ENCODE measurements at regions not wholly inside any gene's neighbourhood (a gene's known extent, or its start where the extent isn't known, plus 50 kb on each side); places are given as distances from the start of the nearest gene placed in this dataset.

DNA sequence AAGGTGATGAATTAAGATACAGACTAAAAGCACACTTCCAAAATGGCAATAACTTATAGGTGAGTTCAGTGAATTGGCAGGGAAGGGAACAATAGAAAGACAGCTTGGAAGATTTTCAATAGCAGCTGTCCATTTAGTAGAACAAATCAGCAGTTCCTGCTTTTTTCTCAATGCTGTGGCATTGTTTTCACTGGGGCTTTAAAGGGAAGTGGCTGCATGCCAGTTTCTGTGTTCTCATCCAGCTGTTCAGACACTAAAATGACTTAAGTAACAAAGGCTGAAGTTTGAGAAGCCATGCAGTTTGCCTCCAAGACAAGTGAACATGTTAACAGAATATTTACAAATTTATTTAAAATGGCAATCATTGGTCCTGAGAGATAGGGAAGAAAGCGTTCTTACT lies 291.9 kb downstream of the FAM47A start:
- Histone ChIP-seq H3K4me1 (ENCODE audit: insufficient read depth, poor library complexity, severe bottlenecking) (no peaks in the 10 kb centered on the region), H3K27me3 (ENCODE audit: insufficient read depth, poor library complexity, severe bottlenecking) (no peaks in the 10 kb centered on the region), H3K4me3 (ENCODE audit: severe bottlenecking) (no peak overlapping the region), H3K9me3 (ENCODE audit: severe bottlenecking) (no peaks in the 10 kb centered on the region), H3K36me3 (ENCODE audit: low read depth) (no peaks in the 10 kb centered on the region), H3K27ac (ENCODE audit: poor library complexity, severe bottlenecking) (no peak overlapping the region)
- ATAC-seq (ENCODE audit: low read depth), result no peak
- DNase-seq (ENCODE audit: low spot score), result no peak
- TF ChIP-seq, protein P1, sequence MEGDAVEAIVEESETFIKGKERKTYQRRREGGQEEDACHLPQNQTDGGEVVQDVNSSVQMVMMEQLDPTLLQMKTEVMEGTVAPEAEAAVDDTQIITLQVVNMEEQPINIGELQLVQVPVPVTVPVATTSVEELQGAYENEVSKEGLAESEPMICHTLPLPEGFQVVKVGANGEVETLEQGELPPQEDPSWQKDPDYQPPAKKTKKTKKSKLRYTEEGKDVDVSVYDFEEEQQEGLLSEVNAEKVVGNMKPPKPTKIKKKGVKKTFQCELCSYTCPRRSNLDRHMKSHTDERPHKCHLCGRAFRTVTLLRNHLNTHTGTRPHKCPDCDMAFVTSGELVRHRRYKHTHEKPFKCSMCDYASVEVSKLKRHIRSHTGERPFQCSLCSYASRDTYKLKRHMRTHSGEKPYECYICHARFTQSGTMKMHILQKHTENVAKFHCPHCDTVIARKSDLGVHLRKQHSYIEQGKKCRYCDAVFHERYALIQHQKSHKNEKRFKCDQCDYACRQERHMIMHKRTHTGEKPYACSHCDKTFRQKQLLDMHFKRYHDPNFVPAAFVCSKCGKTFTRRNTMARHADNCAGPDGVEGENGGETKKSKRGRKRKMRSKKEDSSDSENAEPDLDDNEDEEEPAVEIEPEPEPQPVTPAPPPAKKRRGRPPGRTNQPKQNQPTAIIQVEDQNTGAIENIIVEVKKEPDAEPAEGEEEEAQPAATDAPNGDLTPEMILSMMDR (IDR thresholded peaks at IDR 0.05; ENCODE audit: poor library complexity, severe bottlenecking), result no peak

DNA sequence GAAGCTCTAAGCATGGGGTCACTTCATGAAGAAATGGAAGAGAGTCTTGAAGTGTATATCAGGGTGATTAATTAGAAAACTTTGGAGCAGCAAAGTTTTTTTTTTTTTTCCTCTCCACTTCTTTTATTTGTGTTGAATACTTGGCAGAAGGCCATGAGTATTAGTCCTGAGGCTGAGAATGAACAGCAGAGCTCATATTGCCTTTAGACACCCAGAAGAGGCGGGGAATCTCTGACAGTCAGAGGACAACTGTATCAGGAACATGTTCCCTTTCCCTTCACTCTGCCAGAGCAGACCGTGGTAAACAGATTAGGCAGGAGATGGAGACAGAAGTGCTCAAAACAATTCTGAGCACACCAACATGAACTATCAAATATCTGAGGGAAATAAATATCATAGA lies 300.9 kb downstream of the FAM47A start:
- Histone ChIP-seq H3K9me3 (ENCODE audit: severe bottlenecking) (no peaks in the 10 kb centered on the region), H3K4me1 (ENCODE audit: insufficient read depth, poor library complexity, severe bottlenecking) (no peaks in the 10 kb centered on the region), H3K36me3 (ENCODE audit: low read depth) (no peaks in the 10 kb centered on the region), H3K27me3 (ENCODE audit: insufficient read depth, poor library complexity, severe bottlenecking) (no peaks in the 10 kb centered on the region), H3K27ac (ENCODE audit: poor library complexity, severe bottlenecking) (no peak overlapping the region), H3K4me3 (ENCODE audit: severe bottlenecking) (no peak overlapping the region)
- TF ChIP-seq, protein P1 (IDR thresholded peaks at IDR 0.05; ENCODE audit: poor library complexity, severe bottlenecking), result no peak
- no peak for DNase-seq (ENCODE audit: low spot score)
- ATAC-seq (ENCODE audit: low read depth), result no peak; the same call in 2 of the 3 replicates

DNA sequence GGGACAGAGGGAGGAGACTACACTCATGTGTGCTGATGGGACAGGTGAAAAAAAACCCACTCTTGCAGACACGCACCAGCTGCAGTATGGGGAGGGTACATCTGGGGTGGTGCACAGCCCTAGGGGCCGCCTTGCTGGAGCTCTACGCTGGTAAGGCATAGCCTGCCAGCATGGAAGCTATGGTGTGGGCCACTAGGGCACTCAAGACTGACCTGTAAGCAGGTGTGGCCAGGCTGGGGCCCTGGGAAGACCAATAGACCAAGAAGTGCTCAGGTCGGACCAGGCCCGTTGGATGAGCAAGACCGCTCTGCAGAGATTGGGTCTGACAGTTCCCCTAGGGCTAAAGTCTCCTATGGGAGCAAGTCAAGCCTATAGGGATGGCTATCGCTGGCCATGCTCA lies 314.8 kb downstream of the FAM47A start:
- Histone ChIP-seq H3K27me3 (ENCODE audit: insufficient read depth, poor library complexity, severe bottlenecking) (no peaks in the 10 kb centered on the region), H3K4me1 (ENCODE audit: insufficient read depth, poor library complexity, severe bottlenecking) (no peaks in the 10 kb centered on the region), H3K4me3 (ENCODE audit: severe bottlenecking) (no peak overlapping the region), H3K36me3 (ENCODE audit: low read depth) (no peaks in the 10 kb centered on the region), H3K9me3 (ENCODE audit: severe bottlenecking) (no peaks in the 10 kb centered on the region), H3K27ac (ENCODE audit: poor library complexity, severe bottlenecking) (no peak overlapping the region)
- DNase-seq (ENCODE audit: low spot score) (no peak), ATAC-seq (ENCODE audit: low read depth) (no peak)
- TF ChIP-seq, protein P1 (IDR thresholded peaks at IDR 0.05; ENCODE audit: poor library complexity, severe bottlenecking), result no peak

DNA sequence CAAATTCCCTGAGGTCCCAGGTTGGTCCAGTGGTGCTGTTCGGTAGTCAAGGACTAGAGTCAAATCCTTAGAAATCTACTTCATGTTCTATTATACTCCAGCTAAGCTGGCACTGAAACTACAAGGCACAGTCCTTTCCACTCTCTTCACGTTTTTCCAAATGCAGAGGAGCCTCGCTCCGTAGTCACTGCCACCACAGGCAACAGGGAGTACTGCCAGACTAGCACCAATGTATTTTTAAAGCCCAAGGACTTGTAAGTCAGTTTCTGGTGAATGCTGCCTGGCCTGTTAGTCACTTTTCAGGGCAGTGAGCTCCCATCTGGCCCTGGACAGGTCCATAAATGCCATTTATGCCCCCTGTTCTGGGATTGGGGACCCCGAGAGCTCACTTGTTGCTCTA lies 323.5 kb downstream of the FAM47A start:
- H3K36me3 ChIP-seq (ENCODE audit: low read depth), result no peaks in the 10 kb centered on the region
- TF ChIP-seq, protein P1 (IDR thresholded peaks at IDR 0.05; ENCODE audit: poor library complexity, severe bottlenecking), result no peak
- no peak overlapping the region for H3K27ac ChIP-seq (ENCODE audit: poor library complexity, severe bottlenecking)
- H3K4me1 ChIP-seq (ENCODE audit: insufficient read depth, poor library complexity, severe bottlenecking), result no peaks in the 10 kb centered on the region
- DNase-seq (ENCODE audit: low spot score), result no peak
- no peaks in the 10 kb centered on the region for H3K27me3 ChIP-seq (ENCODE audit: insufficient read depth, poor library complexity, severe bottlenecking)
- no peak overlapping the region for H3K4me3 ChIP-seq (ENCODE audit: severe bottlenecking)
- H3K9me3 ChIP-seq (ENCODE audit: severe bottlenecking), result no peaks in the 10 kb centered on the region
- ATAC-seq (ENCODE audit: low read depth), result no peak

DNA sequence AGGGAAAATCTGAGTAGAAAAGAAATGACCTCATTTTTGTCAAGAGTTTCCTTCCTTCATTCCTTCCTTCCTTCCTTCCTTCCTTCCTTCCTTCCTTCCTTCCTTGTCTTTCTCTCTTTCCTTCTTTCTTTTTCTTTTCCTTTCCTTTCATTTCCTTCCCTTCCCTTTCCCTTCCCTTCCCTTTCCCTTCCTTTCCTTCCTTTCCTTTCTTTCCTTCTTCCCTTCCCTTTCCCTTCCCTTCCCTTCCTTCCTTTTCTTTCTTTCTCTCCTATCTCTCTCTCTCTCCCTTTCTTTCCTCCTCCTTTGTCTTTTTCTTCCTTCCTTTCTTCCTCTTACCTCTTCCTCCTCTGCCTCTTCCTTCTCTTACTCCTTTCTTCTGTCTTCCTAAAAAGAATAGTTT lies 347.6 kb downstream of the FAM47A start:
- ATAC-seq (ENCODE audit: low read depth) (no peak), DNase-seq (ENCODE audit: low spot score) (no peak)
- H3K4me1 ChIP-seq (ENCODE audit: insufficient read depth, poor library complexity, severe bottlenecking), result no peaks in the 10 kb centered on the region
- H3K27me3 ChIP-seq (ENCODE audit: insufficient read depth, poor library complexity, severe bottlenecking), result no peaks in the 10 kb centered on the region
- TF ChIP-seq, protein P1 (IDR thresholded peaks at IDR 0.05; ENCODE audit: poor library complexity, severe bottlenecking), result no peak
- no peaks in the 10 kb centered on the region for H3K36me3 ChIP-seq (ENCODE audit: low read depth)
- H3K4me3 ChIP-seq (ENCODE audit: severe bottlenecking), result no peak overlapping the region
- no peaks in the 10 kb centered on the region for H3K9me3 ChIP-seq (ENCODE audit: severe bottlenecking)
- H3K27ac ChIP-seq (ENCODE audit: poor library complexity, severe bottlenecking), result no peak overlapping the region
